ENCODE measurements at regions not wholly inside any gene's neighbourhood (a gene's known extent, or its start where the extent isn't known, plus 50 kb on each side); places are given as distances from the start of the nearest gene placed in this dataset.

DNA sequence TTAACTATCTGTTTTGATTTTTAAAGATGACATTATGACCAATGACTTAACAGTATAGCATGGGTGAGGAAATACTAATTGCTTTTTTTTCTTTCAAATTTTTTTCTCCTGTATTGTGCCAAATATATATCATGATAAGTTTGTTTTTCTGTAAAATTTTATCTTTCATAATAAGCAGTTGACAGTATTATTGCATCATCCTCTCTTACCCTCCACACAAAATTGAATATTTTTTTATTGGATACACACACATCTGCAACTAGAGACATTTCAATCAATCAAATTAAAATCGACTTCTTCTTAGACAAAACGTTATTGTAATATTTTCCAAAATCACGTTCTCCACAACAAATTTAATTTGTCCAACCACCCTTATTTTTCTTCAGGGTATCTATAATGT is 330.4 kb upstream of the BRINP3 start:
- no peak for TF ChIP-seq ZFP30 (CRISPR knock-in tag; IDR thresholded peaks at IDR 0.05)
- ATAC-seq = no peak

DNA sequence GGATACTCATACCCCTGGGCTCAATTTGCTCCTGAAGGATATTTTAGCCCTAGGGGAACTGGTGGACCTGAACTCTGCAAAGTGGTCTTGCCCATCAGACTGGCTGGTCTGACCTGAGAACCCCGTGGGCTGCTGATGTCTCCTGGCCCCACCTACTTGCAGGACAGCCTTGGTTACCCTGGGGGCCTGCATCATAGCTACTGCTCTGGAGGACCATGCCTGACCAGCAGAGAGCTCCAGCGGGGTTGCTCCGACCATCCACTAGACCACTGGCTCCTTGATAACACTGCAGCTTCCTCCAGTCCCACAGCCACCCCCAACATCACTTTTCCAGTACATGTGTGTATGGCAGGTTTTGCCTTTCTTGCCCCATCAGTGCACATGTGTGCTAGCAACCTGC is 331.6 kb upstream of the BRINP3 start:
- TF ChIP-seq OSR1 (CRISPR knock-in tag; IDR thresholded peaks at IDR 0.05) (no peak), ZNF70 (CRISPR knock-in tag; IDR thresholded peaks at IDR 0.05) (no peak), BACH2 (CRISPR knock-in tag; IDR thresholded peaks at IDR 0.05; ENCODE audit: borderline replicate concordance) (no peak)
- ATAC-seq = no peak

DNA sequence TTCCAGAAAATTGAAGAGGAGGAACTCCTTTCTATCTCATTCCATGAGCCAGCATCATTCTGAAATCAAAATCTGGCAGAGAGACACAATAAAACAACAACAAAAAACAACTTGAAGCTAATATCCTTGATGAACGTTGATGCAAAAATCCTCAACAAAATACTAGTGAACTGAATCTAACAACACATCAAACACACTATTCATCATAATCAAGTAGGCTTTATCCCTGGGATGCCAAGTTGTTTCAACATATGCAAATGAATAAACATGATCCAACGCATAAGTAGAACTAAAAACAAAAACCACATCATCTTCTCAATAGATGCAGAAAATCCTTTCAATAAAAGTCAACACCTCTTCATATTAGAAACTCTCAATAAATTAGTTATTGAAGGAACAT is 335.3 kb upstream of the BRINP3 start:
- no peak for TF ChIP-seq ZC3H10 (CRISPR knock-in tag; IDR thresholded peaks at IDR 0.05)
- no peak for TF ChIP-seq ZFP30 (CRISPR knock-in tag; IDR thresholded peaks at IDR 0.05)

DNA sequence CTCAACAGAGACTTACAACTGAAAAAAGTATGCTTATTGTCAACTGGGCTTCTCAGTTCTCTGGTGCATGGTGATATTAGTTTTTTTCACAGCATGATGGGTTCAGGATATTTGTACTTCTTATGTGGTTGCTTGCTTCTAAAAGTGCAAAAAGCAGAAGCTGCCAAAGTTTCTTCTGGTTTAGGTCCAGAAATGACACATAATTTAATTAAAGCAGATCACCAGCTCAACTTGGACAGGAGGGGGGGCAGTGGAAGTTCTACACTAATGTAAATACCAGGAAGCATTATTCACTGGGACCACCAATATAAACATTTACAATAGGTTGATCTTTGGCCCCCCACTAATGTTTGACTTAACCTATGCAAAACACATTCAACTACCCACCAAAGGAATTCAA is 354.8 kb upstream of the BRINP3 start:
- TF ChIP-seq ZFP30 (CRISPR knock-in tag; IDR thresholded peaks at IDR 0.05) (no peak), RARB (CRISPR knock-in tag; IDR thresholded peaks at IDR 0.05) (no peak), TOX (CRISPR knock-in tag; IDR thresholded peaks at IDR 0.05; ENCODE audit: borderline replicate concordance) (no peak), OSR1 (CRISPR knock-in tag; IDR thresholded peaks at IDR 0.05) (no peak), GLIS3 (CRISPR knock-in tag; IDR thresholded peaks at IDR 0.05) (no peak), ZFP3 (CRISPR knock-in tag; IDR thresholded peaks at IDR 0.05) (no peak), CSDC2 (CRISPR knock-in tag; IDR thresholded peaks at IDR 0.05) (no peak), ZC3H10 (CRISPR knock-in tag; IDR thresholded peaks at IDR 0.05) (no peak), ZNF565 (CRISPR knock-in tag; conservative IDR thresholded peaks at IDR 0.05; ENCODE audit: low read depth) (no peak), ISL1 (CRISPR knock-in tag; IDR thresholded peaks at IDR 0.05) (no peak), ARNTL (CRISPR knock-in tag; IDR thresholded peaks at IDR 0.05; ENCODE audit: borderline replicate concordance, low read depth) (no peak), PPARA (CRISPR knock-in tag; IDR thresholded peaks at IDR 0.05; ENCODE audit: borderline replicate concordance) (no peak), SNAI2 (CRISPR knock-in tag; IDR thresholded peaks at IDR 0.05) (no peak), BACH2 (CRISPR knock-in tag; IDR thresholded peaks at IDR 0.05; ENCODE audit: borderline replicate concordance) (no peak), ESRRG (CRISPR knock-in tag; IDR thresholded peaks at IDR 0.05) (no peak), TCF4 (CRISPR knock-in tag; IDR thresholded peaks at IDR 0.05; ENCODE audit: borderline replicate concordance) (no peak)
- TF ChIP-seq, protein P1, sequence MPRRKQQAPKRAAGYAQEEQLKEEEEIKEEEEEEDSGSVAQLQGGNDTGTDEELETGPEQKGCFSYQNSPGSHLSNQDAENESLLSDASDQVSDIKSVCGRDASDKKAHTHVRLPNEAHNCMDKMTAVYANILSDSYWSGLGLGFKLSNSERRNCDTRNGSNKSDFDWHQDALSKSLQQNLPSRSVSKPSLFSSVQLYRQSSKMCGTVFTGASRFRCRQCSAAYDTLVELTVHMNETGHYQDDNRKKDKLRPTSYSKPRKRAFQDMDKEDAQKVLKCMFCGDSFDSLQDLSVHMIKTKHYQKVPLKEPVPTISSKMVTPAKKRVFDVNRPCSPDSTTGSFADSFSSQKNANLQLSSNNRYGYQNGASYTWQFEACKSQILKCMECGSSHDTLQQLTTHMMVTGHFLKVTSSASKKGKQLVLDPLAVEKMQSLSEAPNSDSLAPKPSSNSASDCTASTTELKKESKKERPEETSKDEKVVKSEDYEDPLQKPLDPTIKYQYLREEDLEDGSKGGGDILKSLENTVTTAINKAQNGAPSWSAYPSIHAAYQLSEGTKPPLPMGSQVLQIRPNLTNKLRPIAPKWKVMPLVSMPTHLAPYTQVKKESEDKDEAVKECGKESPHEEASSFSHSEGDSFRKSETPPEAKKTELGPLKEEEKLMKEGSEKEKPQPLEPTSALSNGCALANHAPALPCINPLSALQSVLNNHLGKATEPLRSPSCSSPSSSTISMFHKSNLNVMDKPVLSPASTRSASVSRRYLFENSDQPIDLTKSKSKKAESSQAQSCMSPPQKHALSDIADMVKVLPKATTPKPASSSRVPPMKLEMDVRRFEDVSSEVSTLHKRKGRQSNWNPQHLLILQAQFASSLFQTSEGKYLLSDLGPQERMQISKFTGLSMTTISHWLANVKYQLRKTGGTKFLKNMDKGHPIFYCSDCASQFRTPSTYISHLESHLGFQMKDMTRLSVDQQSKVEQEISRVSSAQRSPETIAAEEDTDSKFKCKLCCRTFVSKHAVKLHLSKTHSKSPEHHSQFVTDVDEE (CRISPR knock-in tag; IDR thresholded peaks at IDR 0.05) = no peak
- TF ChIP-seq, protein P2, sequence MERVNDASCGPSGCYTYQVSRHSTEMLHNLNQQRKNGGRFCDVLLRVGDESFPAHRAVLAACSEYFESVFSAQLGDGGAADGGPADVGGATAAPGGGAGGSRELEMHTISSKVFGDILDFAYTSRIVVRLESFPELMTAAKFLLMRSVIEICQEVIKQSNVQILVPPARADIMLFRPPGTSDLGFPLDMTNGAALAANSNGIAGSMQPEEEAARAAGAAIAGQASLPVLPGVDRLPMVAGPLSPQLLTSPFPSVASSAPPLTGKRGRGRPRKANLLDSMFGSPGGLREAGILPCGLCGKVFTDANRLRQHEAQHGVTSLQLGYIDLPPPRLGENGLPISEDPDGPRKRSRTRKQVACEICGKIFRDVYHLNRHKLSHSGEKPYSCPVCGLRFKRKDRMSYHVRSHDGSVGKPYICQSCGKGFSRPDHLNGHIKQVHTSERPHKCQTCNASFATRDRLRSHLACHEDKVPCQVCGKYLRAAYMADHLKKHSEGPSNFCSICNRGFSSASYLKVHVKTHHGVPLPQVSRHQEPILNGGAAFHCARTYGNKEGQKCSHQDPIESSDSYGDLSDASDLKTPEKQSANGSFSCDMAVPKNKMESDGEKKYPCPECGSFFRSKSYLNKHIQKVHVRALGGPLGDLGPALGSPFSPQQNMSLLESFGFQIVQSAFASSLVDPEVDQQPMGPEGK (CRISPR knock-in tag; IDR thresholded peaks at IDR 0.05; ENCODE audit: borderline replicate concordance) = no peak
- TF ChIP-seq, protein P3, sequence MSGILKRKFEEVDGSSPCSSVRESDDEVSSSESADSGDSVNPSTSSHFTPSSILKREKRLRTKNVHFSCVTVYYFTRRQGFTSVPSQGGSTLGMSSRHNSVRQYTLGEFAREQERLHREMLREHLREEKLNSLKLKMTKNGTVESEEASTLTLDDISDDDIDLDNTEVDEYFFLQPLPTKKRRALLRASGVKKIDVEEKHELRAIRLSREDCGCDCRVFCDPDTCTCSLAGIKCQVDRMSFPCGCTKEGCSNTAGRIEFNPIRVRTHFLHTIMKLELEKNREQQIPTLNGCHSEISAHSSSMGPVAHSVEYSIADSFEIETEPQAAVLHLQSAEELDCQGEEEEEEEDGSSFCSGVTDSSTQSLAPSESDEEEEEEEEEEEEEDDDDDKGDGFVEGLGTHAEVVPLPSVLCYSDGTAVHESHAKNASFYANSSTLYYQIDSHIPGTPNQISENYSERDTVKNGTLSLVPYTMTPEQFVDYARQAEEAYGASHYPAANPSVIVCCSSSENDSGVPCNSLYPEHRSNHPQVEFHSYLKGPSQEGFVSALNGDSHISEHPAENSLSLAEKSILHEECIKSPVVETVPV (CRISPR knock-in tag; IDR thresholded peaks at IDR 0.05) = no peak
- TF ChIP-seq, protein P4, sequence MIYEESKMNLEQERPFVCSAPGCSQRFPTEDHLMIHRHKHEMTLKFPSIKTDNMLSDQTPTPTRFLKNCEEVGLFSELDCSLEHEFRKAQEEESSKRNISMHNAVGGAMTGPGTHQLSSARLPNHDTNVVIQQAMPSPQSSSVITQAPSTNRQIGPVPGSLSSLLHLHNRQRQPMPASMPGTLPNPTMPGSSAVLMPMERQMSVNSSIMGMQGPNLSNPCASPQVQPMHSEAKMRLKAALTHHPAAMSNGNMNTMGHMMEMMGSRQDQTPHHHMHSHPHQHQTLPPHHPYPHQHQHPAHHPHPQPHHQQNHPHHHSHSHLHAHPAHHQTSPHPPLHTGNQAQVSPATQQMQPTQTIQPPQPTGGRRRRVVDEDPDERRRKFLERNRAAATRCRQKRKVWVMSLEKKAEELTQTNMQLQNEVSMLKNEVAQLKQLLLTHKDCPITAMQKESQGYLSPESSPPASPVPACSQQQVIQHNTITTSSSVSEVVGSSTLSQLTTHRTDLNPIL (CRISPR knock-in tag; IDR thresholded peaks at IDR 0.05; ENCODE audit: low read depth) = no peak

More for the DNA sequence above, 335.3 kb upstream of the BRINP3 start:
- ATAC-seq = no peak

DNA sequence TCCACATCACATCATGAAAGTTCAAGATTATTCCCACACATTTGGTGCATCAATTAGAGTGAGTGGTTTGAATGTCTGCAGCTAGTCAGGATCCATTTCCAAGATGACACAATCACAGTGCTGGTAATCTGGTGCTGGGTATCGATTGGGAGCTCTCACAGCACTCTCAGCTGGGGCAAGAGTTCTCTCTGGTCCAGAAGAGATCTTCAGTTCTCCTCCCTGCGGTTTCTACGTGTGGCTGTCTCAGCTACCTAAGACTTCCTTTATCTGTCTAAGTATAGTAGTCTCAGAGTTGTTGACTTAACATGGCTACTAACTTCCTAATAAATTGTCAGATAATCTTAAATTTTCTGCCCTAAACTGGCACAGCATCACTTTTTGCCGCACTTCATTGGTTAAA is 358.0 kb upstream of the BRINP3 start:
- ATAC-seq = no peak; the same call in 2 of the 3 replicates
- TF ChIP-seq GLIS3 (CRISPR knock-in tag; IDR thresholded peaks at IDR 0.05) (no peak), TCF4 (CRISPR knock-in tag; IDR thresholded peaks at IDR 0.05; ENCODE audit: borderline replicate concordance) (no peak), ZFP3 (CRISPR knock-in tag; IDR thresholded peaks at IDR 0.05) (no peak), BACH2 (CRISPR knock-in tag; IDR thresholded peaks at IDR 0.05; ENCODE audit: borderline replicate concordance) (no peak), OSR1 (CRISPR knock-in tag; IDR thresholded peaks at IDR 0.05) (no peak), PPARA (CRISPR knock-in tag; IDR thresholded peaks at IDR 0.05; ENCODE audit: borderline replicate concordance) (no peak), ARNTL (CRISPR knock-in tag; IDR thresholded peaks at IDR 0.05; ENCODE audit: borderline replicate concordance, low read depth) (no peak), ZFP30 (CRISPR knock-in tag; IDR thresholded peaks at IDR 0.05) (no peak)
- TF ChIP-seq, protein P5, sequence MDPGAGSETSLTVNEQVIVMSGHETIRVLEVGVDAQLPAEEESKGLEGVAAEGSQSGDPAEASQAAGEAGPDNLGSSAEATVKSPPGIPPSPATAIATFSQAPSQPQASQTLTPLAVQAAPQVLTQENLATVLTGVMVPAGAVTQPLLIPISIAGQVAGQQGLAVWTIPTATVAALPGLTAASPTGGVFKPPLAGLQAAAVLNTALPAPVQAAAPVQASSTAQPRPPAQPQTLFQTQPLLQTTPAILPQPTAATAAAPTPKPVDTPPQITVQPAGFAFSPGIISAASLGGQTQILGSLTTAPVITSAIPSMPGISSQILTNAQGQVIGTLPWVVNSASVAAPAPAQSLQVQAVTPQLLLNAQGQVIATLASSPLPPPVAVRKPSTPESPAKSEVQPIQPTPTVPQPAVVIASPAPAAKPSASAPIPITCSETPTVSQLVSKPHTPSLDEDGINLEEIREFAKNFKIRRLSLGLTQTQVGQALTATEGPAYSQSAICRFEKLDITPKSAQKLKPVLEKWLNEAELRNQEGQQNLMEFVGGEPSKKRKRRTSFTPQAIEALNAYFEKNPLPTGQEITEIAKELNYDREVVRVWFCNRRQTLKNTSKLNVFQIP (CRISPR knock-in tag; IDR thresholded peaks at IDR 0.05; ENCODE audit: borderline replicate concordance, low read depth) = no peak
- TF ChIP-seq, protein P2 (CRISPR knock-in tag; IDR thresholded peaks at IDR 0.05; ENCODE audit: borderline replicate concordance) = no peak
- TF ChIP-seq, protein P3 (CRISPR knock-in tag; IDR thresholded peaks at IDR 0.05) = no peak

More for the DNA sequence above, 354.8 kb upstream of the BRINP3 start:
- ATAC-seq = no peak

Data from SK-N-SH treated with all-trans-retinoic acid at 6 μM for 48 hours (cell line).